GM19025 (cell line): ENCODE measurements at regions not wholly inside any gene's neighbourhood (a gene's known extent, or its start where the extent isn't known, plus 50 kb on each side); places are given as distances from the start of the nearest gene placed in this dataset.

ENCODE experiments used
- ATAC-seq: cut with Tn5 transposase; IDR thresholded peaks from one replicate; pipeline ENCODE4 v1.9.1; 2021; ENCODE audit warnings: mild to moderate bottlenecking, low read depth, moderate library complexity; ENCODE audit not compliant: unreplicated experiment

- no peak for ATAC-seq
Observed at GRCh38 chr1:219438386-219438785, 174.5 kb downstream of the ZC3H11B start.

GRCh38 chr1:219434923-219435297, 178.0 kb downstream of the ZC3H11B start:
- ATAC-seq = no peak

DNA sequence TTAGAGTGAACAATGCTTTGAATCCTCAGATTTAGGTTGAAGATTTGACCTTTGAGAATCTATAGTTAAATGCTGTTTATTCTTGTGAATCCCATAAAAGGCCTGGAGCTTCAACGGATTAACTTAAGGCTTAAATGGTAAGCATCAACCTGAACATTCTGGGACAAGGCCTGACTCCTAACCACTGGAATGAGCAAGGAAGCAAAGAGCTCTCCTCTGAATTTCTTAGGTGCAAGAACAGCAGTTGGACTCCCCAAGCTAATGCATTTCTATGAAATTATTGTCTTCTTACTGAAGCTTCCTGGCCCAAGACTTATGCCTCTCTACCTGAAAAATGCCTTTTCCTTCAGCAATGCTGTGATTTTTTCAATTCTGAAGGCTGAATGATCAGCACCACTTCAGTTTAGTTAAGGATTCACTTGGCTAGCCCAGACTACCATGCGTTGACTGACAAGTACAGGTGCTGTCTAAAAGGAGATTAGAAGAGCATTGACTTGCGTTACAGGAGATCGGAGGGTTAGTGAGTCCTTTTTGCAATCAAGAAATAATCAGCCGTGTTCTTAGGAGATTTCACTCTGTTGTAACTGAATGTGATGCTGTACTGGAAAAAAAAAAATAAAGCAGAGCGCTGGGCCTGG, 178.5 kb downstream of the ZC3H11B start:
- no peak for ATAC-seq

GRCh38 chr1:219433496-219434131, 179.3 kb downstream of the ZC3H11B start:
- no peak for ATAC-seq

- ATAC-seq = no peak
Observed at GRCh38 chr1:219433001-219433400, 179.9 kb downstream of the ZC3H11B start.

- no peak for ATAC-seq
Observed at GRCh38 chr1:219432191-219432606, 180.7 kb downstream of the ZC3H11B start.

DNA sequence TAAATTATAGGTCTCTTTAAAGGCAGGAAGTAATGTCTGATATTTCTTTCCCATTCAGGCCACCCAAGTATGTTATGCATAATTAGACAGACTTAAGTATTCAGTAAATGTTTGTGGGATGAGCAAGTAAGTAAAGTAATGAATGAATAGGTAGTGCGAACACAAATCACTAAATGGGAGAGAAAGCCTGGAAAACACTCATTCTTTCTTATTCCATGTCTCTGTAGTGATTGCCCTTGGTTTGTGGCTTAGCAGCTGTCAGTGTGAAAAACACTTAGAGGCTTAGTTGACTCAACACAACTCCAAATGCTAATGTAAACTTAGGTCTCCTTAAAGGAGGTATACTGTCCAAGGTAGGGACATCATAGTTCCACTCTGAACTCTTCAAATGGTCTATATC, 182.5 kb downstream of the ZC3H11B start:
- no peak for ATAC-seq

DNA sequence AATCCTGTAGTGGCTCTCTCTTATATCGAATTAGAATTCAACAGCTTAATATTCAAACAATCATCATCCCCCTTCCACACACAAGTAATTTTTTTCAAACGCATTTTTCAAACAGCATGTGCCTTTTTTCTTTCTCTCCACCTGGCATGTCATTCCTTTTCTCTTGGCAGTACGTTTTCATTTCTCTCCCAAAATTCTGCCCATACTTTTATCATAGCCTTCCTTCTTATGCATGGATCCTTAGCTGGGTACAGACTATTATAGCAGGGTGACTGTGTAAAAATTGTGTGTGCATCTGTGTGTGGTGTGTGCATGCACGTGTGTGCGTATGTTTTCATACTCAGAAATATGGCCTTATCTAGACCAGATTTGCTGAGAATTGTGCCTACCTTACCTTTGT, 184.3 kb downstream of the ZC3H11B start:
- ATAC-seq = no peak

DNA sequence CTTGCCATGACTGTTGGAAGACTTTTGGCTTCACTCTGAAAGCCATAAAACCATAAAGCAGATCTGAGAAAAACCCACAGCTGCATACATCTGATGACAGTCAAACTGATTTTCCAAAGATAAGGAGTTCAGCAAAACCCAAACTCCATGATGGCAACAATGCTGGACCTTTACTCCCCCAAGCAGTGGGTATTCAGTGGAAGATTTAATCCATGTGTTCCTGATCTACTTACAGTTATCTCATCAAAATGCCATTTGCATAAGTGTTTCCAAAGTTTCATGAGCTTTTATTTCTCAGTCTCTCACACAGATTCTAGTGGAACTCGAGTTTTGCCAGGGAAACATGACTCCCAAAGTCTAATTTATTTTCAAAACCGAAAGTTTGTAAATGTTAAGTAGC, 184.9 kb downstream of the ZC3H11B start:
- no peak for ATAC-seq

- no peak for ATAC-seq
Observed at GRCh38 chr1:219427403-219427802, 185.5 kb downstream of the ZC3H11B start.

GRCh38 chr1:219422811-219423598, 189.9 kb downstream of the ZC3H11B start:
- no peak for ATAC-seq

GRCh38 chr1:219420913-219421312, 192.0 kb downstream of the ZC3H11B start:
- no peak for ATAC-seq

DNA sequence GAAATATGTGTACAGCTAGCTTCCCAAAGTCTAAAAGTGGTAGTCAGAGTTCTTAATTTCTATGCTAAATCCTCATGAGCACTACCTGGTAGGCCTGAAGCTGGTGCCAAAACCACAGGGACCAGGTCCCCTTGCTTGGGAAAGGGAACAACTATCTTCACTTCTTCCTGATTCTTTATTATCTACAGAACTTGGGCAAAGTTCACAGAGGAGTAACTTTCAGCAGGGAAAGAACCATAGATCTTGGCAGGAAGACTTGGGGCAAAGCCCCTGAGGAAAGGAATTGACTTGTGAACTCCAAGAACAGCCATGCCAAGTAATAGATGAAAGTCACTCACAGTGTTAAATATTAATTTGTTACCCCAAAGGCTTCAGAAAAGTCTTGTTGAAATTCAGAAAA, 193.0 kb downstream of the ZC3H11B start:
- no peak for ATAC-seq

GRCh38 chr1:219419065-219419464, 193.8 kb downstream of the ZC3H11B start:
- ATAC-seq = no peak

GRCh38 chr1:219417610-219418009, 195.3 kb downstream of the ZC3H11B start:
- no peak for ATAC-seq

DNA sequence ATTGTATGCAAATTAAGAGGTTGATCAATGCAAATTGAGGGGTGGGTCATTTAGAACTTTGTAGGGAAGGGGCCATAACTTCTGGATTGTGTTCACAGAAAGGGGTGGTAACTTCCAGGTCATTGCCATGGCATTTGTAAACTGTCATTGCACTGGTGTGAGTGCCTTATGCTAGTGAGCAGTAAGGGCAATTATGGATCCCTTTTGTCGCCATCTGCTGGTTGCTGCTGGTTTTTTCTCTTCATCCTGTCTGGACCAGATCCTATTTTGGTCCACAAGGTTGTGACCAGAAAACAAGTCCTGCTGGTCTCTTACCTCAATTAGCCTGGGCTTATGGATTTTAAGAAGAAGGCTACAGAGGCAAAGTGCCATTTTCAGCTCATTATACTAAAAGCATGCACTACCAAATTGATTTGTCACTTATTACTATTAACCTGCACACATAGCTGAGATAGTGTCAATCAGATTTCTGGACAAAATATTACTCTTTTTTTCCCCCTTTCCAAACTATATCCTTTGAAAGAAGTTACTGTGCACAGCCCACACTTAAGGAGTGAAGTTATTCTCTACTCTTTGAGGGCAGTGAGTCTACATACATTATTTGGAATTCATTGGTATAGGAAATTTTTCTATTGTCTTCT, 196.2 kb downstream of the ZC3H11B start:
- peak; percentile 88 for ATAC-seq

DNA sequence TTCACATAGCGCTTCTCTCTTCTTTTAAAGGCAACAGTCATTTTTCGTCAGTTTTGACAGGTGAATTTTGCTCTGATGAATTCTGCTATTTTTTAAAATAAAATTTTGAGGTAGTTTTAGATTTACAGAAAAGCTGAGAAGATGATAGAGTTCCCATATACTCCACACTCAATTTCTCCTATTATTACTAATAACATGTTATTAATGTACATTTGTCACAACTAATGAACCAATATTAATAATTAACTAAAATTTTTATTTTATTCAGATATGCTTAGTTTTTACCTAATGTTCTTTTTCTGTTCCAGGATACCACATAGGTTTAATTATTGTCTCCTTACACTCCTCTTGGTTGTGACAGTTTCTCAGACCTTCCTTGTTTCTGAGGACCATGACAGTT, 197.0 kb downstream of the ZC3H11B start:
- ATAC-seq = no peak

GRCh38 chr1:219415433-219415832, 197.5 kb downstream of the ZC3H11B start:
- ATAC-seq = no peak

DNA sequence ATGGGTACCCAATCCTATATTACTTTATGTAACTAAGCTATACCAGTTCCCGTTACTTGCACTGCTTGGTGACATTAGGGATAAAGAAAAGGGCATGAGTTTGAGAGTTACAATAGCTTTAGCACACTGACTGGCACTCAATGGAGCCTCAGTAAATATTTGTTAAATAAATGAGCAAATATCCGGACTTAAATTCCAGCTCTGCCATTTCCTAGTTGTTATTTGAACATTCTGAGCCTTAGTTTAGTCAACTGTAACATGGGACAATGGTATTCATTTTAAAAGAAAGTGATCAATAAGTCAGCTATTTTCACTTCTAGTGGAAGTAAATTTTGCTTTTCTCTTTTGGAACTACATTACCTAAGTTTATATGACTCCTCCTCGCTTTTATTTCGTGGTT, 198.7 kb downstream of the ZC3H11B start:
- ATAC-seq = no peak

DNA sequence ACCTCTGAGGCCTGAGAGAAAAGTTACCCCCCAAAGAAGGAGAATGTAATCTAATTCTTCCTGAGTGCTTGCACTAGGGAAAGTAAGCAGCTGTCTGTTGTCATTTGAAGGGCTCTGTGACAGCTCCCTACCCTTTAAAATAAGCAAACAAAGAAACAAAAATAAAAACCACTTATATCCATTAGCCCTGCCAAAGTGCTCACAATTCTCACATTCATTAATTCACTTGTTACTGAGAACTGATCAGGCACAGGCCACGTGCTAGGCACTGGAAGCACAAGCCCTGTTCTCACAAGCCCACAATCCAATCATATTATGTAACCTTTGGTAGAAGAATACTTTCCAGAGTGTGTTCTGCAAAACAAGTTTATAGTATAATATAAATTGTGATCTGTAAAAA, 199.4 kb downstream of the ZC3H11B start:
- ATAC-seq = no peak

DNA sequence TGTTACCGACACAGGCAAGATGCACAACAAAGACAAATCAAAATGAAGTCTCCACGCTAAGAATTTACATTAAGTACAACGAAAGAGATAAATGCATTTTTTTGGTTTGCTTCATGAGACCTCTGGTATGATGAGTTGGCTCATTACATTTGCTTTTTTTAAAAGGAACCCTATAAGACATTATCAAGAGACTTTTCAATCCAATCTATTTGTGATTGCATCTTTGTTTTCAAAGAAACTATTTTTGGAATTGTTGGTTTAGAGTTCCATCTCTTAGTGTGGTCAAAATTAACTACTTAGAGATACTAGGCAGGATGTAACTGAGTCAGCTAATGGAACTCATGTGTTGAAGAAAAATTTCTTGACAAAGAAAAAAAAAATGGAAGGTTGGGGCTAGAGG, 200.1 kb downstream of the ZC3H11B start:
- ATAC-seq = no peak
